Stimulated activated naive CD8-positive, alpha-beta T cell treated with anti-CD3 and anti-CD28 coated beads, Interleukin-15, Interleukin-2, amounts not matched to agents 100 ng/mL and 50 ng/mL, for 24 hours (primary cell): ENCODE measurements at regions not wholly inside any gene's neighbourhood (a gene's known extent, or its start where the extent isn't known, plus 50 kb on each side); places are given as distances from the start of the nearest gene placed in this dataset.

Experiments used
- H3K27ac Mint-ChIP-seq: one replicate; pipeline ENCODE4 v1.8.0; 2021; ENCODE audit warnings: mild to moderate bottlenecking, mixed read lengths
- H3K27me3 Mint-ChIP-seq: one replicate; pipeline ENCODE4 v1.8.0; 2021; ENCODE audit warnings: mixed read lengths
- H3K36me3 Mint-ChIP-seq: one replicate; pipeline ENCODE4 v1.8.0; 2021; ENCODE audit warnings: low read depth, mixed read lengths
- H3K4me1 Mint-ChIP-seq: one replicate; pipeline ENCODE4 v1.8.0; 2021; ENCODE audit warnings: low read depth, mixed read lengths
- H3K4me3 Mint-ChIP-seq: one replicate; pipeline ENCODE4 v1.8.0; 2021; ENCODE audit warnings: mild to moderate bottlenecking, mixed read lengths
- H3K9me3 Mint-ChIP-seq: one replicate; pipeline ENCODE4 v1.8.0; 2021; ENCODE audit warnings: mixed read lengths

DNA sequence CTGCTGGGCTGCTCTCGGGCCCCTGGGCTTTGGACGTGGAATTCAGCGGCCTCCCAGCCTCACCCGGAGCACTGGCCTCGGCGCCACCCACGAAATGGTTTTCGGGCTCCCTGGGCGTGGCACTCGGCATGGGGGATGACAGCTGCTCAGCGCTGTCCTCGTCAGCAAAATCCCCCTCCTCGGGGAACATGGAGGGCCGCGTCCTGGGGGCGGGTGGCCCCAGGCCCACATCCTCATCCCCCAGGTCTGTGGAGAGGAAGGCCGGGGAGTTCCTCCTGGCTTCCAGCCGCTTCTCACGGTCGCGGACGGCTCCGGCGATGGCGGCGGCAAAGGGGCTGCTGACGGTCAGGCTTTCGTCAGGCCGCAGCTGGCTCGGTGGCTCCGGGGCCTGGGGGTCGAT lies 88.4 kb downstream of the CTTN start:
- no peak overlapping the region for H3K27ac Mint-ChIP-seq
- H3K9me3 Mint-ChIP-seq = no peaks in the 10 kb centered on the region
- H3K27me3 Mint-ChIP-seq = peaks cover 7% of the 10 kb centered on the region
- H3K4me3 Mint-ChIP-seq = no peak overlapping the region
- no peaks in the 10 kb centered on the region for H3K36me3 Mint-ChIP-seq
- no peaks in the 10 kb centered on the region for H3K4me1 Mint-ChIP-seq

DNA sequence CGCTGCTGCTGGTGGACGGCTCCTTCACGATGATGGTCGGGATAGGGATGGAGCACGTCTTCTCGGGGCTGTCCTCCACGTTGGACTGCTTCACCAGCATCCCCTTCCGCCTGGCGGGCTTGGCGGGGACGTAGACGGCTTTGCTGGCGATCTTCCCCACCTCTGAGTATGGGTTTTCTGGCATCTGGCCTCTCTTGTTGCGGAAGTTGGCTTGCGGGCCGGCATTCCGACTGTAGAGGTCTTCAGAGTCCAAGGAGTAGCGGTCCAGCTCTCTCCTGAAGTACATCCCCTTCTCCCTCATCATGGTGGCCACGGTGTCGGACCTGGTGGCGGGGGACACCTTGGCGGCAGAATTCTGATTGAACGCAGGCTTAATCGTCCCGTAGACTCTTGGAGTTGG lies 88.8 kb downstream of the CTTN start:
- Mint-ChIP-seq H3K4me1 (no peaks in the 10 kb centered on the region), H3K9me3 (no peaks in the 10 kb centered on the region), H3K27ac (no peak overlapping the region), H3K36me3 (no peaks in the 10 kb centered on the region), H3K4me3 (no peak overlapping the region), H3K27me3 (peaks cover 7% of the 10 kb centered on the region)

DNA sequence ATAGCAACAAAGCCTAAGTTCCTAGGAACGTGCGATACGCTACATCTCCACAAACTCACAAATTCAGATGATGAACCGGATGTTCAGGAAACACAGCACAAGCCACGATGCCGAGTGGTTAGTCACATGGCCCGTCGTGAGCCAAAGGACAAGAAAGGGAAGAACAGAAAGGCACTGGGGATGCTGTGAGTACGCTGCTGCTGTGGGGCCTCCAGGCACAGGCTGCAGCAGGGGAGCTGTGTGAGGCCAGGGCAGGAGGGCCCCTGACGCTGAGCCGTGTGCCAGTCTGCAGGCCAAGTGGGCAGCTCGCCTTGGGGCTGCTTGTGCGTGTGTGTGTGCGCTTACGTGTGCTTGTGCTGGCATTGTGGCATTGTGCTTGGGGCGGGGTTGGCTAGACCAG lies 89.4 kb downstream of the CTTN start:
- H3K27me3 Mint-ChIP-seq = peaks cover 7% of the 10 kb centered on the region
- no peak overlapping the region for H3K27ac Mint-ChIP-seq
- no peaks in the 10 kb centered on the region for H3K36me3 Mint-ChIP-seq
- H3K4me1 Mint-ChIP-seq = no peaks in the 10 kb centered on the region
- no peaks in the 10 kb centered on the region for H3K9me3 Mint-ChIP-seq
- no peak overlapping the region for H3K4me3 Mint-ChIP-seq

DNA sequence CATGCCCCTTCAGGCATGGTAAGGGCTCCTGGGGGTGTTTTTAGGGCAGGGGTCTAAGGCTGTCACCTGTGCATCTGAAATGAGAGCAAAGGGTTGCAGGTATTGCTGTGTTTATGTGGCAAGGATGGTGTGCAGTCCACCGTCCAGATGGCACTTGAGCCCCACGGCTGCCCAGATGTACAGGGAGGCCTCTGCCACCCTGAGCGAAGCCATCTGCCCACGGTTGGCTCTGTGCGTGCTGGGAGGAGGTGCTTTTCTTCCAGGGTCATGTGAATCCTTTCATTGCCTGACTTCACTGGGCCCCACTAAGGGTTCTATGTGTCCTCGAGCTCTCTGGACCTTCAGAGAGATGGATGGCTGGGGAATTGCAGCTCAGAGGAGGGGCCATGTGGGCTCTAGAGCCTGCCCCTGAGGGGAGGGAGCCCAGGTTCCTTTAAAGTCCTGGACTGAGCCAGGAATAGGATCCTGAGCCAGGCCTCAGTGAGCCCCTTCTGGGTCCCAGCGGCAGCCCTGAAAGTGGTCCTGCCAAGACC lies 89.9 kb downstream of the CTTN start:
- Mint-ChIP-seq H3K4me1 (no peaks in the 10 kb centered on the region), H3K27ac (no peak overlapping the region), H3K36me3 (no peaks in the 10 kb centered on the region), H3K4me3 (no peak overlapping the region), H3K9me3 (no peaks in the 10 kb centered on the region), H3K27me3 (peaks cover 7% of the 10 kb centered on the region)

DNA sequence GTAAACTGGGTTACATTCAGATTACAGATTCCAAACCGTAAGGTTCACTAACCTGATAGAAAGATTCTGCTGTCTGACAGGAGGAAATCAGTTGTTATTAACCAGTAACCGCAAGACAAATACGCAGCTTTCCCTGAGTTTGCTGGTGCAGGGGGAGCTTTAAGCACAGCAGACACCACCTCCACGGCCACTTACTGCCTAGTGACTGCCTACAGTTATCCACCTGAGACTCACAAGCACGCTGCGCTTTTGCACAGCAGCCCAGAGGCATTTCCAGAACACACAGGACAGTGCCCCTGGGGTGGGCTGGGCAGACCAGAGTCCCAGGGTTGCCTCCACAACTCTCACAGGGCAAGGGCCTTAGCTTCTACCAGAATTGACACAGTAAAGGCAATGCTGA lies 90.9 kb downstream of the CTTN start:
- no peaks in the 10 kb centered on the region for H3K36me3 Mint-ChIP-seq
- no peak overlapping the region for H3K27ac Mint-ChIP-seq
- no peaks in the 10 kb centered on the region for H3K9me3 Mint-ChIP-seq
- H3K4me1 Mint-ChIP-seq = no peaks in the 10 kb centered on the region
- H3K4me3 Mint-ChIP-seq = no peak overlapping the region
- H3K27me3 Mint-ChIP-seq = peaks cover 7% of the 10 kb centered on the region

DNA sequence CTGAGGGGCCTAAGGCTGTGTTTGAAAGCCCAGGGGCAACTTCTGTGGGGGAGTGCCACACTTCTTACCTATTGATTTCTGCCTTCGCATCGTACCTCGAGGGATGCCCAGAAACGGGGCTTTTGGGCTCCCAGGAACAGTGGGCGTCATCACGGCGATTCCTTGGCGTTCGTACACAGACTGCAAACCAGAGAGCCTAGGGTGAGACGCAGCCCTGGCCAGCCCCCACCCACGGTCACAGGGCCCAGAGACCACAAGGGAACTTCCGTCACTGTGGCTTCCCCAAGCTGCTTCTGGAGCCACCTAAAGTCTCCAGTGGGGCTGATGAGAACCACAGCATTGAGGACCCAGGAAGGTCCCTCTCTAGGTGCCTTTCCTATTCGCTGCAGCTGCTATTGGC lies 91.9 kb downstream of the CTTN start:
- Mint-ChIP-seq H3K4me1 (no peaks in the 10 kb centered on the region), H3K36me3 (no peaks in the 10 kb centered on the region), H3K27ac (no peak overlapping the region), H3K9me3 (no peaks in the 10 kb centered on the region), H3K27me3 (peaks cover 7% of the 10 kb centered on the region), H3K4me3 (no peak overlapping the region)

DNA sequence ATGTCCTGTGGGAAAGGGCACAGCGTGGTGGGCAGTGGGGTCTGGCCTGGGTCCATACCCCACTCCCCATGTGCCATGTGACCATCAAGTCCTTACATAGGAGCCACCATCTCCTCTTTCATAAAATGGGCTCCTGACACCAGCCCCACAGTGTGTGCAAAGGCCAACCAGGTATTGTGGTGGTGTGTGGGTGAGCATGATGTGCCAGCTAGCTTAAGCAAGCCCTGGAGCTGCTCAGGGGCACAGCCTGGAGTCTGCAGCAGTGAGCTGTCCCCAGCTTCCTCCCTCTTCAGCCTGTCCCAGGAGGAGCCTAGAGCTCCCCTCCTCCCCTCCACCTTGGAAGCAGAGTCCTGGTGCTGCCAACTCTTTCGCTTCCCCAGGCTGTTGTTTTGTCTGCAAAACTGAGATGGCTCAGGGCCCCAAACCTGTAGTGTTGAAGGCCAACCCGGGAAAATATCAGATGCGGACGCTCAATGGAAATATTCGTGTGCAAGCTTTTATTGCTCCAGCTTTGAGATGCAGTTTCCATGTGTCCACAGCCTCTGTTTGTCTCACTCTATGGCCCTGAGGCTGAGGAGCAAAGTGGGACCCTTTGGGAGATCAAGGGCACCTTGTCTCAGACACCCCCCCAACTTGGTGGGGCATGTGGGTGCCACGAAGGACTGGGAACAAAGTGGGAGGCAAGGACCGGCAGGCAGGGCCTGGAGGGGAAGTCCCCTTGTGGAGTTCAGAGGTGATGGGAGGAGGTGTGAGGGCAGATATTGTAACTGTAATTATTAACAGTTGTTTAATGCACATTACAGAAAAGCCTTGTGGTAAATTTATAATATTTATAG lies 92.6 kb downstream of the CTTN start:
- Mint-ChIP-seq H3K4me3 (no peak overlapping the region), H3K36me3 (no peaks in the 10 kb centered on the region), H3K9me3 (no peaks in the 10 kb centered on the region), H3K27ac (no peak overlapping the region), H3K27me3 (peaks cover 7% of the 10 kb centered on the region), H3K4me1 (no peaks in the 10 kb centered on the region)

DNA sequence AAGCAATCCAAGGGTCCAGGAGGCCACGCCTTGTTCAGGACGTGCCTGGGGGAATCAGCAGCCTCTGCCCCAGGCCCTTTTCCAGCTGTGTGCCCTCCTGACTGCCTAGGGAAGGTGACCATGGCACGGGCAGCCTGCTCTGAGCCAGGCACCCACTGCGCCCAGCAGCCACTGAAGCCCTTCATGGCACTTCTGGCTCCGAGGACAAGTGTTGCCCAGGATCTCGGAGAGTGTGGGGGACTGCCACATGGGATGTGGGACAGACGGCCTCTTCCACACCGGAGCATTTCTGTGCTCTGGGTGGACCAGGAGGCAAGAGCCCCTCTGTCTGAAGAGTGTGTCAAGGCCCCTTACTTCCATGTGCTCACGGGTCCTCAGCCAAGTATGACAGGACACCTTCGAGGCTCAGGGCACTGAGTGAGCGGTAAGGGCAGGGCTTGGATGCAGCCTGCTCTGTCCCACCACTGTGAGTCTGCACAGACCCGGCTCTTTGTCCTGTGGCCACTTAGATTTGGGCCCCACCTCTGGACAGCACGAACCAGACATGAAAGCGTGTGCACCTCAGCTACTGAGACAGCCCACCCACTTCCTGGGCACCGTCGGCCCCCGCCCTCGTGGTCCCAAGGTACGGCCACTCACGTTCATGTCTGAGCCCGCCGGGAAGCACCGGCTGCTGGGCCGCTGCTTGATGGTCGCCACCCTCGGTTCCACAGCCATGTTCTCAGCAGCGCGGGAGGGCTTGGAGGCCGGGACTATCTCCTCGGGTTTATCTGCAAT lies 93.6 kb downstream of the CTTN start:
- Mint-ChIP-seq H3K9me3 (no peaks in the 10 kb centered on the region), H3K36me3 (no peaks in the 10 kb centered on the region), H3K4me3 (no peak overlapping the region), H3K27ac (no peak overlapping the region), H3K4me1 (no peaks in the 10 kb centered on the region), H3K27me3 (peaks cover 7% of the 10 kb centered on the region)

DNA sequence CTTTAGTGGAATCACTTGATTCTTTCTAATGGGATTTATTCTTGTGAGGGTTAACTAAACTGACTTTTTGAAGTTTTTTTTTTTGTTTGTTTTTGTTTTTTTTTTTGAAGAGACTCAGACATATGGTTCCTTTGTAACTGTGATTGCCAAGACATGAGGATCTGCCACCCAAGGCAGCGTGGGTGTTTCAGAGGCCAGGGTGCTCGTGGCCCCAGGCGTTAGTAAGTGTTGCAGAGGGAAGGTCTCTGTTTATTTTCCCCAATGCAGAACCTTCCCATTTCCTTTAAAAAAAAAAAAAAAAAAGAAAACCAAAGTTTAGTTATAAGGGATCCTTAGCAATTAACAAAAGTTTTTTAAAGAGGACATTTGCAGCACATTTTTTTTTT lies 94.8 kb downstream of the CTTN start:
- Mint-ChIP-seq H3K9me3 (no peaks in the 10 kb centered on the region), H3K27ac (no peak overlapping the region), H3K4me3 (no peak overlapping the region), H3K4me1 (no peaks in the 10 kb centered on the region), H3K27me3 (no peaks in the 10 kb centered on the region), H3K36me3 (no peaks in the 10 kb centered on the region)

DNA sequence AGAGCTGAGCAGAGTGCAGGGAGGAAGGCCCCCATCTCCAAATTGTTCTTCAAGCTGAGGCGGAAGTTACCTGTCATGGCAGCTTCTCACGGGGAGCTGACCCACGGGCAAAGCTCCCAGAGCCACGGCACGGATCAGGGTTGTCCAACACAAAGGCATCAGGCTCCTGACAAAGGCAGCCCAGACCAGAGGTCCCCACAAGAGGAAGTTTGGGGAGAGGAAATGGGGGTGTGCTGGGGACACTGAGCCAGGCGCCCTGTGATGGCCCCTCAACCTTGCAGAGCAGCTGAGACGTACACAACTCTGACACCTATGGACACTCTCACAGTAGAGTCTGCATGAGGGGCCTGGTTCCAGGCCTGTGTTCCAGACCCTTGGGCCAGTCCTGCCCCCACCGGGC lies 95.6 kb downstream of the CTTN start:
- no peak overlapping the region for H3K27ac Mint-ChIP-seq
- no peak overlapping the region for H3K4me3 Mint-ChIP-seq
- no peaks in the 10 kb centered on the region for H3K36me3 Mint-ChIP-seq
- no peaks in the 10 kb centered on the region for H3K4me1 Mint-ChIP-seq
- H3K27me3 Mint-ChIP-seq = no peaks in the 10 kb centered on the region
- no peaks in the 10 kb centered on the region for H3K9me3 Mint-ChIP-seq

DNA sequence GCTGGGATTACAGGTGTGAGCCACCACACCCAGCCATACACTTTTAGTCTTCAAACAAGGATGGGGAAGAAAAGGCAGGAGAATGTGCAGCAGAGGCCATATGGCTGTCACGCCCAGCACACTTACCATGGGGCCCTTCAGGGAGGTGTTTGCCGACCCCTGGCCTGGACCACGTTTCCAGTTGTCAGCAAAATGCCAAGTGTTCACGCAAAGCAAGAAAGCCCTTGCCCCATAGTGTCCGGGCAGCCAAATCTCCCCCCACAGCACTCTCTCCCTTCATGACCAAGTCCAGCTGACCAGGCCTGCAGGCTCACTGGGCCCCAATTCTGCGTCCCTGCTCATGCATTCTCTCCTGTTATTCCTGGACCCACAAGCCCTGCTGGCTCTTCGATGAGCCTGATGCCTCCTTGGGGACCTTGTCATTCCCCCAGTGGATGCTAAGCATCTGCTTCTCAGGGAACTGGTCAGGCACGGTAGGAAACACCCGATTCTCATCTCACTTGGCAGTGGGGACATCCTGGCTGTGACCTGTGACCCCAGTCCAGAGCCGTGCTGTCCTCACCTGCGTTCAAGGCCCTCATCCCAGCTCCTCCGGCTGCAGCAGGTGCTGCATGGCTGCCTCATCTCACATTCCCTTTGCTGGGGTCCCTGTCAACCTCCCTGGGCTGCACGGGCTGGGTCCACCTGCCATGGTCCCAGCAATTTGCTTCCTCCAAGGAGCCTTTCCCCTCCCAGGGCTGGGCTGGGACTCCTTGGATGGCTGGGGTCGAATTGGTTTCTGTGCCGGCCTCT lies 96.4 kb downstream of the CTTN start:
- Mint-ChIP-seq H3K4me1 (no peaks in the 10 kb centered on the region), H3K27me3 (no peaks in the 10 kb centered on the region), H3K36me3 (no peaks in the 10 kb centered on the region), H3K4me3 (no peak overlapping the region), H3K27ac (no peak overlapping the region), H3K9me3 (no peaks in the 10 kb centered on the region)

DNA sequence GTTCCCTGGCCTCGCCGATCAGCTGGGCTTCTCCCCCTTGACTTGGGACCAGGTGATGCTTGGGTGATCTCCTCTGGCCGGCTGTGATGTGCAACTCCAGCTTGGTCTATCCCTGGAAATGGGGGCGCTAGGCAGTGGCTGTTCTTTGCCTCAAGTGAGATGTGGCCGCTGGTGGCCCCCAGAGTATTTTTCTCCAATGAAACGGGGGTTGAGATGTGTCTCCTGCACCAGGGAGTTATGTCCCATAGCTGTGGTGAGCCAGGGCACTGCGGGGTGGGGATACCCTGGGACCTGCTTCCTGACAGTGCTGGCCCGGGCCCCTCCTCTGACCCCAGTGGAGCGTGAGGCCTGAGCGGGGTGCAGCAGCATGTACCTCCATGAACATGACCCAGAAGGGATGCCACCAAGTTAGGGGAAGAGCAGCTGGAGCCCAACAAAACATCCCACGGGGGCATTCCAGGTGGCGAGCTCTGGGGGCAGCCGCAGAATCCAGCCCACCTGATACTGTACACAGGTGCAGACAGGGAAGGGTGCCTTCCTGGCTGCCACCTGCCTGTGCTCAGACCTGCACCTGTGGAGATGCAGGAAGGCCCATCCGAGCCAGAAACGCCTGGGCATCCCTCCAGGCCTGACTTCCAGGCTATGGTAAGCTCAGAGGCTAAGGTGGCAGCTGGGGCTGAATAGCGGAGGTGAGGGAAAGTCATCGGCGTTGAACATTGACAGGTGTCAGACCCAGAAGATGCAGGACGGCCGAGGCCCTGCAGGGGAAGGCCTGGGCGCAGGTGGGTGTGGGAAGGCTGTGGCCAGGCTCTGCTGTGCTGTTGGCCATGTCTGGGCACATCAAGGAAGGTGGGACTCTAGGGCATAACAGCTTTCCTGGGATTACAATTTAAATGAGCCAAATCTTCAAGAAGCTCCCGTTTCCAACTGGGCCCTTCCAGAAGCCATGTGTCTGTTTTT lies 97.3 kb downstream of the CTTN start:
- H3K27ac Mint-ChIP-seq = no peak overlapping the region
- no peak overlapping the region for H3K4me3 Mint-ChIP-seq
- H3K4me1 Mint-ChIP-seq = no peaks in the 10 kb centered on the region
- H3K27me3 Mint-ChIP-seq = no peaks in the 10 kb centered on the region
- H3K9me3 Mint-ChIP-seq = no peaks in the 10 kb centered on the region
- no peaks in the 10 kb centered on the region for H3K36me3 Mint-ChIP-seq

DNA sequence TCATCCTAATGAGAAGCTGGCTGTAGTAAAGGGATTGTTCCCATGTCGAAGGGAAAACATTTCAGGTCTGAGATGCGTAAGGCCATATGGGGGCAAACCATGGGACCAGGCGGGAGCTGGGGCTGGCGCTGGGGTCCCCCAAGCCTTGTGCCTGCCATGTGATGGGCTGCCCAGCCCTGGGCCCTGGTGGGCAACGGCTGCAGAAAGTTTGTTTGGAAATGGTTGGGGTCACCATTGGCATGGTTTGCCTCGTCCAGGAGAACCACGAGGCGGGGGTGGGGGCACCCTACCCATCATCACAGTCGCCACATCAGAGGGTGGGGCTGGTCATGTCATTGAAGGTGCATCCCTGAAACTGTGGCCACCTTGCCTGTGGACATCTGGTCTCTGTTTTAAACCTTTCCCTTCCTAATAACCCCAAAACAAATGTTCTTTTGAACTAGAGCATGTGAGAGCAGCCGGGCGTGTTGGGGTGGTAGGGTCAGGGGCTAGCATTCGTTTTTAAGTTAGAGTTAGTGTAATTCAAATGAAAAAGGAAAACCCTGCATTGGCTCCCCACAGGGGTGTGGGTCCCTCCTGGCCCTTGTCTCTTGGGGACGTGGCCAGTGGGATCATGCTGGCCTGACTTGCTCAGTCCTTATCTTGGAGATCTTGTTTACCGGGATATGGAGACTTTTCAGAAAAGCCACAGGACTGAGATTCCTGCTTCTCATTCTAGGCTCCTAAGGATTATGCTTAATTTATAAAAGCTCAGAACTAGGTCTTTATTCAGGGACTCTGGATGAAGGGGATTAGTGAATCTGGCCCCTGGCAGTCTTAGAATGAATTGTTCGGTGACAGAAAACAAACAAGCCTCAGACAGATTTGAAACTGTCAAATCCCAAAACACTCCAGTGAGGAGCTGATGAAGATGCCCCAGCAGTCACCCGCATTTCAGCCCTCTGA lies 98.5 kb downstream of the CTTN start:
- Mint-ChIP-seq H3K9me3 (no peaks in the 10 kb centered on the region), H3K4me1 (no peaks in the 10 kb centered on the region), H3K36me3 (no peaks in the 10 kb centered on the region), H3K4me3 (no peak overlapping the region), H3K27ac (no peak overlapping the region), H3K27me3 (no peaks in the 10 kb centered on the region)
